ENCODE measurements at regions not wholly inside any gene's neighbourhood (a gene's known extent, or its start where the extent isn't known, plus 50 kb on each side); places are given as distances from the start of the nearest gene placed in this dataset.
"Not testable (repeated sequence)": the region's sequence is repeated elsewhere in the genome, so short reads cannot be mapped to it uniquely, and the experiment has no call there.

GRCh38 chr14:71452539-71452938, 479.7 kb upstream of the RGS6 start:
- no peak overlapping the region for H3K4me3 ChIP-seq (ENCODE audit: low read depth, low read length)
- no peaks in the 10 kb centered on the region for H3K9me3 ChIP-seq (ENCODE audit: control insufficient read depth, insufficient read depth, low read length)
- H3K27me3 ChIP-seq (ENCODE audit: control insufficient read depth, insufficient read depth, low read length): no peaks in the 10 kb centered on the region

GRCh38 chr14:71452987-71453386, 479.2 kb upstream of the RGS6 start:
- no peaks in the 10 kb centered on the region for H3K36me3 ChIP-seq (ENCODE audit: control insufficient read depth, insufficient read depth, low read length)
- H3K9ac ChIP-seq (ENCODE audit: low read depth, low read length): no peak overlapping the region
- no peaks in the 10 kb centered on the region for H3K27me3 ChIP-seq (ENCODE audit: control insufficient read depth, insufficient read depth, low read length)
- H3K4me1 ChIP-seq (ENCODE audit: control insufficient read depth, insufficient read depth, low read length): no peaks in the 10 kb centered on the region
- H3K4me3 ChIP-seq (ENCODE audit: low read depth, low read length): no peak overlapping the region
- no peaks in the 10 kb centered on the region for H3K9me3 ChIP-seq (ENCODE audit: control insufficient read depth, insufficient read depth, low read length)

More at GRCh38 chr14:71452539-71452938, 479.7 kb upstream of the RGS6 start:
- Histone ChIP-seq H3K9ac (ENCODE audit: low read depth, low read length) (no peak overlapping the region), H3K36me3 (ENCODE audit: control insufficient read depth, insufficient read depth, low read length) (no peaks in the 10 kb centered on the region), H3K4me1 (ENCODE audit: control insufficient read depth, insufficient read depth, low read length) (no peaks in the 10 kb centered on the region)

DNA sequence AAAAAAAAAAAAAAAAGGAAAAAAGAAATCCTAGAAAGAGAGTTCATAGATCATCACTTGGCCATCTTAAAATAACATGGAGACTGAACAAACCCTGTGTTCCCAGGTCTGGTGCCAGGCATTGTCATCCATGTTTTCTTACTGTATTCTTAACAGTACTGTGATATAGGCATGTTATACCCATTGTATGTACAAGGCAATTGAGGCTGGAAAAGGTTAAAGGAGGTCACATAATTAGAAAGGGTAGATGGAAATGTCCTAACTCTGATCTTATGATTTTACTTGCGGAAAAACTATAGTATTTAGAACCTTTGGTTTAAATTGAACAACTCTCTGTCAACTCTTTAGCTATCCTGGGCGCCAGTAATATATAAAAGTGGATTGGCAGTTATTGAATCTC, 478.2 kb upstream of the RGS6 start:
- no peaks in the 10 kb centered on the region for H3K36me3 ChIP-seq (ENCODE audit: control insufficient read depth, insufficient read depth, low read length)
- H3K9ac ChIP-seq (ENCODE audit: low read depth, low read length): no peak overlapping the region

DNA sequence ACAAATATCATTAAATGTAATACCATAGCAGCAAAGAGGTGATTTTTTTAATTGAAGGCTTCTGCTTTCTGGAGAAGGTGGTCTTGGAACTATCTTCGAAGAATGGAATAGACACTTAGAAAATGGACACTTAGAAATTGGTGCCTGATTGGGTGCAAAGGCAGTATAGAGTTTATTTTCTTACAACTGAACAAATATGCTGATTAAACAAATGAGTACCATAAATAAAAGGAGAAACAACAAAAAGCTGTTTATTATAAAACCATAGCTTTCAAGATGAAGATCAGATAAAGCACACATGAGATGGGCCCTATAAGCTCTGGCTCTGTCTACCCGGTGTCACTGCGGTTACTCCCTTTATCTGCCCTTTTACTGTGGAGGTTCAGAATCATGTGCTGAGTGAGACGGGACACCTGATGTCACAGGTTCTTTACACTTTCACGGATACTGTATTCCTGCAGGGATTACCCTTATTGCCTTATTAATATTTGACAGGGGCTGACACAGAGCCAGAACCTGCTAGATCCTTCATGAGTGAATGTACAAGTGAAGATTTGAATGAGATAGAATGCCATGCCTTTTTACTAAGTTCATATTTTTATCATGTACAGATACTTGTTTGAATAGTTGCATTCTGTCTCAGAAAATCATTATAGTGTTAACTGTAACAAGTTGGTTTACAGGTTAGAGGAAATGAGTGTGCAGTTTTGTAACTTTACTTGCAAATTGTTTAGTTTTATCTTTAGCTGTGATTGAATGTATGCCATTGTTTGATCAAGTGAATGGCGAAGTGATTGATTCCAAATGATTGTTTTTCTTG, 477.5 kb upstream of the RGS6 start:
- H3K9ac ChIP-seq (ENCODE audit: low read depth, low read length): no peak overlapping the region
- H3K36me3 ChIP-seq (ENCODE audit: control insufficient read depth, insufficient read depth, low read length): no peaks in the 10 kb centered on the region
- no peaks in the 10 kb centered on the region for H3K9me3 ChIP-seq (ENCODE audit: control insufficient read depth, insufficient read depth, low read length)
- H3K4me1 ChIP-seq (ENCODE audit: control insufficient read depth, insufficient read depth, low read length): no peaks in the 10 kb centered on the region
- no peak overlapping the region for H3K4me3 ChIP-seq (ENCODE audit: low read depth, low read length)
- H3K27me3 ChIP-seq (ENCODE audit: control insufficient read depth, insufficient read depth, low read length): no peaks in the 10 kb centered on the region

More for the DNA sequence above, 478.2 kb upstream of the RGS6 start:
- Histone ChIP-seq H3K4me3 (ENCODE audit: low read depth, low read length) (no peak overlapping the region), H3K4me1 (ENCODE audit: control insufficient read depth, insufficient read depth, low read length) (no peaks in the 10 kb centered on the region), H3K9me3 (ENCODE audit: control insufficient read depth, insufficient read depth, low read length) (no peaks in the 10 kb centered on the region), H3K27me3 (ENCODE audit: control insufficient read depth, insufficient read depth, low read length) (no peaks in the 10 kb centered on the region)

DNA sequence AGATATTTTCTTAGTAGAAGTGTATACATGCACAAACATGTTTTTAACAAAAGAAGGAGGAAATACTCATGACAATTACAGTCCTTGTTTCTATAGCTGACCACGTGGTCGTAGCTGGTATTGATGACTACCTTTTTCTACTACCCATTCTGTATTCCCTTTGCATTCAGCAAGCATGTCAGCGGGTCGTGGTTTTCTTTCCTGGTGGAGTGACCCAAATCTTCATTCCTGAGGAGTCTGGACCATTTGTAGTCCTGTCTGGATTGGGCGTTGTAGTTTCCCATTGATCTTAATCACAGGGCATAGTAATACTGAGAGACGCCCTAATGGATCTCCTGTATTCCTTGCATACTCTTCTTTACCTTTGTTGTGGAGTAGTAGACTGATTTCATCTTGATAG, 472.1 kb upstream of the RGS6 start:
- H3K9me3 ChIP-seq (ENCODE audit: control insufficient read depth, insufficient read depth, low read length): no peaks in the 10 kb centered on the region
- H3K36me3 ChIP-seq (ENCODE audit: control insufficient read depth, insufficient read depth, low read length): peaks cover 3% of the 10 kb centered on the region
- H3K27me3 ChIP-seq (ENCODE audit: control insufficient read depth, insufficient read depth, low read length): no peaks in the 10 kb centered on the region
- no peaks in the 10 kb centered on the region for H3K4me1 ChIP-seq (ENCODE audit: control insufficient read depth, insufficient read depth, low read length)
- H3K4me3 ChIP-seq (ENCODE audit: low read depth, low read length): no peak overlapping the region
- no peak overlapping the region for H3K9ac ChIP-seq (ENCODE audit: low read depth, low read length)

DNA sequence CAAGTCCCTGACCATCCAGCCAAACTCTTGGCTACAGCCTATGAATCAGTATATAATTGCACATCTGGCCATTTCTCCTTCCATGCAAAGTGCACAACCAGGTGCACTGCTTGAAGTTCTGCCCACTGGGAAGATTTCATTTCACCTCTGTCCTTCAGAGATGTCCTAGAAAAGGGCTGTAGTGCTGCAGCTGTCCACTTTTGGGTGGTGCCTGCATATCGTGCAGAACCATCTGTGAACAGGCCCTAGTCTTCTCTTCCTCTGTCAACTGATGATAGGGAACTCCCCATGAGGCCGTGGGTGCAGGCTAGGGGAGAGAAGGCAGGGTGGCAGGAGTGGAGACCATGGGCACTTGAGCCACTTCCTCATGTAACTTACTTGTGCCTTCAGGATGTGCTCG, 470.6 kb upstream of the RGS6 start:
- H3K9me3 ChIP-seq (ENCODE audit: control insufficient read depth, insufficient read depth, low read length); H3K36me3 ChIP-seq (ENCODE audit: control insufficient read depth, insufficient read depth, low read length); H3K4me3 ChIP-seq (ENCODE audit: low read depth, low read length); H3K9ac ChIP-seq (ENCODE audit: low read depth, low read length); H3K4me1 ChIP-seq (ENCODE audit: control insufficient read depth, insufficient read depth, low read length); H3K27me3 ChIP-seq (ENCODE audit: control insufficient read depth, insufficient read depth, low read length): not testable (repeated sequence)

- Histone ChIP-seq H3K9me3 (ENCODE audit: control insufficient read depth, insufficient read depth, low read length) (no peaks in the 10 kb centered on the region), H3K36me3 (ENCODE audit: control insufficient read depth, insufficient read depth, low read length) (peaks cover 3% of the 10 kb centered on the region), H3K9ac (ENCODE audit: low read depth, low read length) (no peak overlapping the region), H3K4me1 (ENCODE audit: control insufficient read depth, insufficient read depth, low read length) (no peaks in the 10 kb centered on the region), H3K27me3 (ENCODE audit: control insufficient read depth, insufficient read depth, low read length) (no peaks in the 10 kb centered on the region), H3K4me3 (ENCODE audit: low read depth, low read length) (no peak overlapping the region)
Observed at GRCh38 chr14:71463807-71464206, 468.4 kb upstream of the RGS6 start.

DNA sequence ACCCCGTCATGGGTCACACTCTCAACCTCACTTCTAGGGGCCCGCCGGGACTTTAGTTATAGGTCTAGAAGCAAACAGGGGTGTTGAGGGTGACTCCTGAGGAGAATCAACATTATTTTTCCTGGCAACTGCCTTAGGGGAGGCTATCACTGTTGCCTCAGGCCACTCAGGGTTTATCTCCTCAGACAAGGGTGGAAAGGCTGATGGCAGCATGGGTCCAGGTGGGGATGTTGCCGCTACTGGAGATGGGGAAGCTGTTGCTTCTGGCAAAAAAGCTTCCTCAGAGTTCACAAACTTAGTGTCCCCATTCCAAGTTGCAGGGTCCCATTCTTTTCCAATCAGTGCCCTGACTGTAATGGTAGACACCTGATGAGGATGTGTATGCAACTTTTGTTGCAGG, 467.4 kb upstream of the RGS6 start:
- Histone ChIP-seq H3K27me3 (ENCODE audit: control insufficient read depth, insufficient read depth, low read length) (no peaks in the 10 kb centered on the region), H3K9me3 (ENCODE audit: control insufficient read depth, insufficient read depth, low read length) (no peaks in the 10 kb centered on the region), H3K9ac (ENCODE audit: low read depth, low read length) (no peak overlapping the region), H3K4me3 (ENCODE audit: low read depth, low read length) (no peak overlapping the region), H3K4me1 (ENCODE audit: control insufficient read depth, insufficient read depth, low read length) (no peaks in the 10 kb centered on the region), H3K36me3 (ENCODE audit: control insufficient read depth, insufficient read depth, low read length) (peaks cover 3% of the 10 kb centered on the region)

- Histone ChIP-seq H3K4me3 (ENCODE audit: low read depth, low read length) (no peak overlapping the region), H3K9me3 (ENCODE audit: control insufficient read depth, insufficient read depth, low read length) (no peaks in the 10 kb centered on the region), H3K36me3 (ENCODE audit: control insufficient read depth, insufficient read depth, low read length) (peaks cover 3% of the 10 kb centered on the region), H3K9ac (ENCODE audit: low read depth, low read length) (no peak overlapping the region), H3K4me1 (ENCODE audit: control insufficient read depth, insufficient read depth, low read length) (no peaks in the 10 kb centered on the region), H3K27me3 (ENCODE audit: control insufficient read depth, insufficient read depth, low read length) (no peaks in the 10 kb centered on the region)
Observed at GRCh38 chr14:71465316-71465715, 466.9 kb upstream of the RGS6 start.

DNA sequence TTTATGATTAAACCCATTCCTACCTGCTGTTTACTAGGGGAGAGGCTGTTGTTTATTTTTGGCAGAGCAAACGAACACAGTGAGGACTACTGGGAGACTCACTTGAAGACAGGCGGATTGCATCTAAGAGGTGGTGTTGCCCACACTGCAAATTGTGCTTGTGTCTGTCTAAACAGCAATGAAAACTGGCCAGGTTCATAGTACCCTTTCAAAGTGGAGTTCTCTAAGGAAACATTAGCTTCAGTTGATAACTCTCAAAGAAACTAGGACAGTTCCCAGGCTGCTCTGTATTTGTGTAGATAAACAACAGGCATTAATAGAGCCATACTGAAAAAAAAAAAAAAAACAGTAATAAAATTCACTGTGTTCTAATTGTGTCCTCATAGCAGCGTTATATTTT, 466.0 kb upstream of the RGS6 start:
- H3K36me3 ChIP-seq (ENCODE audit: control insufficient read depth, insufficient read depth, low read length): peaks cover 3% of the 10 kb centered on the region
- no peaks in the 10 kb centered on the region for H3K4me1 ChIP-seq (ENCODE audit: control insufficient read depth, insufficient read depth, low read length)
- H3K27me3 ChIP-seq (ENCODE audit: control insufficient read depth, insufficient read depth, low read length): no peaks in the 10 kb centered on the region
- no peaks in the 10 kb centered on the region for H3K9me3 ChIP-seq (ENCODE audit: control insufficient read depth, insufficient read depth, low read length)
- no peak overlapping the region for H3K9ac ChIP-seq (ENCODE audit: low read depth, low read length)
- H3K4me3 ChIP-seq (ENCODE audit: low read depth, low read length): no peak overlapping the region

GRCh38 chr14:71466946-71467345, 465.3 kb upstream of the RGS6 start:
- no peak overlapping the region for H3K9ac ChIP-seq (ENCODE audit: low read depth, low read length)
- H3K27me3 ChIP-seq (ENCODE audit: control insufficient read depth, insufficient read depth, low read length): no peaks in the 10 kb centered on the region
- no peaks in the 10 kb centered on the region for H3K9me3 ChIP-seq (ENCODE audit: control insufficient read depth, insufficient read depth, low read length)
- H3K4me1 ChIP-seq (ENCODE audit: control insufficient read depth, insufficient read depth, low read length): no peaks in the 10 kb centered on the region
- H3K4me3 ChIP-seq (ENCODE audit: low read depth, low read length): no peak overlapping the region
- H3K36me3 ChIP-seq (ENCODE audit: control insufficient read depth, insufficient read depth, low read length): peaks cover 3% of the 10 kb centered on the region

DNA sequence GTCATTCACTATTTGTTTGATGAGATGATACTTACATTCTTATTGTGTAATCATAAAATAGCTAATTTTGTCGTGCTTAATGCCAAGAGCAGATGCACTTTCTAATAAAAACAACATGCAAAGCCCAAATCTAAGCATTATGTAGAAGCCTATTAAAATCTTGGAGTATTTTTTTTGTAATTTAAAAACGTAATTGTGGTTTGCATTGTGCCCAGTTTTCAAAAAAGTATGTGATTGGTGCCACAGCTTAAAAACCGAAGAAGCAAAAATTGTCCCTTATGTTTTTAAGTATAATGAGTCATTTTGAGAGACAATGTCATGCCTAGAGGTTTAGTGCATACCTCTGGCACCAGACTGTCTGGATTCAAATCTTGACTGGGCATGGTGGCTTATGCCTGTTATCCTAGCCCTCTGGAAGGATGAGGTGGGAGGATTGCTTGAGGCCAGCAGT, 464.8 kb upstream of the RGS6 start:
- H3K4me1 ChIP-seq (ENCODE audit: control insufficient read depth, insufficient read depth, low read length): no peaks in the 10 kb centered on the region
- H3K9ac ChIP-seq (ENCODE audit: low read depth, low read length): no peak overlapping the region
- no peaks in the 10 kb centered on the region for H3K9me3 ChIP-seq (ENCODE audit: control insufficient read depth, insufficient read depth, low read length)
- H3K36me3 ChIP-seq (ENCODE audit: control insufficient read depth, insufficient read depth, low read length): peaks cover 3% of the 10 kb centered on the region
- no peaks in the 10 kb centered on the region for H3K27me3 ChIP-seq (ENCODE audit: control insufficient read depth, insufficient read depth, low read length)
- H3K4me3 ChIP-seq (ENCODE audit: low read depth, low read length): no peak overlapping the region
